HL-60 (cell line): ENCODE measurements at regions not wholly inside any gene's neighbourhood (a gene's known extent, or its start where the extent isn't known, plus 50 kb on each side); places are given as distances from the start of the nearest gene placed in this dataset.

Source experiments
- DNase-seq, 2 experiments: peaks; one replicate each; pipeline ENCODE4 v3.0.0-alpha.2; 2010 to 2020; ENCODE audit warnings: low read depth in 1 of 2, low spot score in 1 of 2
- H3K27ac ChIP-seq: fragments of 250-450 bp; sonication (Bioruptor Pico); replicated peaks from 2 replicates; pipeline ENCODE4 v1.5.1; 2020; ENCODE audit warnings: mild to moderate bottlenecking, moderate library complexity
- H3K27me3 ChIP-seq: fragments of 250-450 bp; sonication (Bioruptor Pico); 2 replicates; pipeline ENCODE4 v1.5.1; 2021; ENCODE audit warnings: mild to moderate bottlenecking, moderate library complexity; ENCODE audit not compliant: insufficient read depth, poor library complexity, severe bottlenecking
- H3K4me3 ChIP-seq: replicated peaks from 2 replicates; pipeline ENCODE4 v1.5.1; 2011; ENCODE audit warnings: mild to moderate bottlenecking, control low read depth, low read length; ENCODE audit not compliant: insufficient read depth
- GABPA ChIP-seq: IDR thresholded peaks from 2 replicates; pipeline ENCODE4 v1.6.1; 2012; ENCODE audit warnings: low read depth
- POLR2AphosphoS5 ChIP-seq: IDR thresholded peaks from 2 replicates; pipeline ENCODE4 v1.6.1; 2012; ENCODE audit warnings: low read depth
- SPI1 ChIP-seq: IDR thresholded peaks from 2 replicates; pipeline ENCODE4 v1.6.1; 2012; ENCODE audit warnings: low read depth, mild to moderate bottlenecking, borderline replicate concordance
- TF ChIP-seq, protein P1 (sequence below): IDR thresholded peaks from 2 replicates; pipeline ENCODE4 v1.6.1; 2012; ENCODE audit warnings: low read depth; ENCODE audit not compliant: insufficient replicate concordance
- TF ChIP-seq, protein P2 (sequence below): IDR thresholded peaks from one replicate; pipeline ENCODE4 v1.5.1; 2011; ENCODE audit warnings: low read length, control low read depth, inconsistent platforms; ENCODE audit not compliant: insufficient read depth

DNA sequence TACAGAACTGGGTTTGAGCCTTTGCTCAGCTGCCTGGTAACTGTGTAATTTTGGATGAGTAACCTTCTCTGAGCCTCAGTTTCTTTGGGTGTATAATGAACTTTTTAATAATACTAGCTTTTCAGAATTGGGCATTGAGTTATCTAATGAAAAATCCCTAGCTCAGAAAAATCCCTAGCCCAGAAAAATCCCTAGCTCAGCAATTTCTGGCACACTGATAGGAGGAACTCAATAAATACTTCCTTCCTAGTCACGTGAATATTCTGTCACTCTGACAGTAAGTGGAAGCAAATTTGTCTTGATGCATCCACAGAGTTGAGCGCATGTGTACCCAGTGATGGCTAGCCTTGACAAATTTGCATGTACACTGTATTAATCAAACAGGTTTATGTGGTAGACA lies 817.6 kb downstream of the XPNPEP1 start:
- no peak overlapping the region for H3K4me3 ChIP-seq
- H3K27ac ChIP-seq: no peak overlapping the region
- no peak for DNase-seq
- TF ChIP-seq, protein P1, sequence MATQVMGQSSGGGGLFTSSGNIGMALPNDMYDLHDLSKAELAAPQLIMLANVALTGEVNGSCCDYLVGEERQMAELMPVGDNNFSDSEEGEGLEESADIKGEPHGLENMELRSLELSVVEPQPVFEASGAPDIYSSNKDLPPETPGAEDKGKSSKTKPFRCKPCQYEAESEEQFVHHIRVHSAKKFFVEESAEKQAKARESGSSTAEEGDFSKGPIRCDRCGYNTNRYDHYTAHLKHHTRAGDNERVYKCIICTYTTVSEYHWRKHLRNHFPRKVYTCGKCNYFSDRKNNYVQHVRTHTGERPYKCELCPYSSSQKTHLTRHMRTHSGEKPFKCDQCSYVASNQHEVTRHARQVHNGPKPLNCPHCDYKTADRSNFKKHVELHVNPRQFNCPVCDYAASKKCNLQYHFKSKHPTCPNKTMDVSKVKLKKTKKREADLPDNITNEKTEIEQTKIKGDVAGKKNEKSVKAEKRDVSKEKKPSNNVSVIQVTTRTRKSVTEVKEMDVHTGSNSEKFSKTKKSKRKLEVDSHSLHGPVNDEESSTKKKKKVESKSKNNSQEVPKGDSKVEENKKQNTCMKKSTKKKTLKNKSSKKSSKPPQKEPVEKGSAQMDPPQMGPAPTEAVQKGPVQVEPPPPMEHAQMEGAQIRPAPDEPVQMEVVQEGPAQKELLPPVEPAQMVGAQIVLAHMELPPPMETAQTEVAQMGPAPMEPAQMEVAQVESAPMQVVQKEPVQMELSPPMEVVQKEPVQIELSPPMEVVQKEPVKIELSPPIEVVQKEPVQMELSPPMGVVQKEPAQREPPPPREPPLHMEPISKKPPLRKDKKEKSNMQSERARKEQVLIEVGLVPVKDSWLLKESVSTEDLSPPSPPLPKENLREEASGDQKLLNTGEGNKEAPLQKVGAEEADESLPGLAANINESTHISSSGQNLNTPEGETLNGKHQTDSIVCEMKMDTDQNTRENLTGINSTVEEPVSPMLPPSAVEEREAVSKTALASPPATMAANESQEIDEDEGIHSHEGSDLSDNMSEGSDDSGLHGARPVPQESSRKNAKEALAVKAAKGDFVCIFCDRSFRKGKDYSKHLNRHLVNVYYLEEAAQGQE: no peak
- TF ChIP-seq SPI1: no peak
- TF ChIP-seq, protein P2, sequence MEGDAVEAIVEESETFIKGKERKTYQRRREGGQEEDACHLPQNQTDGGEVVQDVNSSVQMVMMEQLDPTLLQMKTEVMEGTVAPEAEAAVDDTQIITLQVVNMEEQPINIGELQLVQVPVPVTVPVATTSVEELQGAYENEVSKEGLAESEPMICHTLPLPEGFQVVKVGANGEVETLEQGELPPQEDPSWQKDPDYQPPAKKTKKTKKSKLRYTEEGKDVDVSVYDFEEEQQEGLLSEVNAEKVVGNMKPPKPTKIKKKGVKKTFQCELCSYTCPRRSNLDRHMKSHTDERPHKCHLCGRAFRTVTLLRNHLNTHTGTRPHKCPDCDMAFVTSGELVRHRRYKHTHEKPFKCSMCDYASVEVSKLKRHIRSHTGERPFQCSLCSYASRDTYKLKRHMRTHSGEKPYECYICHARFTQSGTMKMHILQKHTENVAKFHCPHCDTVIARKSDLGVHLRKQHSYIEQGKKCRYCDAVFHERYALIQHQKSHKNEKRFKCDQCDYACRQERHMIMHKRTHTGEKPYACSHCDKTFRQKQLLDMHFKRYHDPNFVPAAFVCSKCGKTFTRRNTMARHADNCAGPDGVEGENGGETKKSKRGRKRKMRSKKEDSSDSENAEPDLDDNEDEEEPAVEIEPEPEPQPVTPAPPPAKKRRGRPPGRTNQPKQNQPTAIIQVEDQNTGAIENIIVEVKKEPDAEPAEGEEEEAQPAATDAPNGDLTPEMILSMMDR: no peak
- no peak for TF ChIP-seq GABPA
- no peak for TF ChIP-seq POLR2AphosphoS5
- H3K27me3 ChIP-seq: no peaks in the 10 kb centered on the region

DNA sequence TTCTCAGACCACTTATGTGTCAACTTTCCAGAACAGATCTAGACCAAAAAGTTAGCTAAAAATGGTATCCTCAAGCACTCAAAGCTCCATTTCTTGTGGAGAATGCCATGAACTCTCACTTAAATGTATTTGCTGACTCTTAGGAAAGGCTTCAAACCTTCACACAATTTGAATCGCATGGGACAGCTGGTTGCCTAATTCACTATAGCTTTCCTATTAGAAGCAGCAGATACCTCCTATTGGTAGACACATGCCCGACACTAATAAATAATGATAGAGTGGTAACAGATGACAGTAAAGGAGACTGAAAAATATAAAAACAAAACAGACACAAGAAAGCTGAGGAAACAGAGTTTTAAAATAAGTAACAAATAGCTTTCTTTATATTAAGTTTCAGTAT lies 818.5 kb downstream of the XPNPEP1 start:
- TF ChIP-seq GABPA (no peak), POLR2AphosphoS5 (no peak), SPI1 (no peak)
- TF ChIP-seq, protein P1: no peak
- TF ChIP-seq, protein P2: no peak
- Histone ChIP-seq H3K4me3 (no peak overlapping the region), H3K27ac (no peak overlapping the region), H3K27me3 (no peaks in the 10 kb centered on the region)
- DNase-seq: no peak

DNA sequence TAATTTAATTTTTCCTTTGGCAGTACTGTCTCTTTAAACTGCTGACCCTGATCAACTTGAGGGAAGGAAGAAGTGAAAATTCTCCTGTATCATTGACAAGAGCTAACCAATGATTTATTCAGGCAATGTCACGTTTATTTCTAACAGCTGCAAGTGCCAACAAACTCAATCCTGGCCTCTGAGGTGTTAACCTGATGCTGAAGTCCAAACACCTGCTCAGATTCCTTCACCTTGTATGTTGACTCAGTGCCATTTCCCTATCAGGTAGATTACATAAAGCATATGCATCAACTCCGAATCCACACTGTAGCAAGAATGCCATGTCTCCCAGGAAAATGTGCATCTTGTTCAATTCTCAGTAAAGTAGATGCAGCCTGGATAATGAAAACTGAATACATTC lies 820.0 kb downstream of the XPNPEP1 start:
- Histone ChIP-seq H3K4me3 (no peak overlapping the region), H3K27ac (no peak overlapping the region), H3K27me3 (no peaks in the 10 kb centered on the region)
- DNase-seq: no peak
- TF ChIP-seq, protein P1: no peak
- no peak for TF ChIP-seq GABPA
- no peak for TF ChIP-seq SPI1
- TF ChIP-seq, protein P2: no peak
- TF ChIP-seq POLR2AphosphoS5: no peak
